ENCODE measurements at regions not wholly inside any gene's neighbourhood (a gene's known extent, or its start where the extent isn't known, plus 50 kb on each side); places are given as distances from the start of the nearest gene placed in this dataset.

- TF ChIP-seq POLR2AphosphoS5 (IDR thresholded peaks at IDR 0.05) (no peak), EZH2 (IDR thresholded peaks at IDR 0.05; ENCODE audit: borderline replicate concordance, insufficient read depth, low read length, poor library complexity, severe bottlenecking) (no peak), RAD21 (conservative IDR thresholded peaks at IDR 0.05) (no peak)
Observed at GRCh38 chr7:27459731-27460053, 203.0 kb downstream of the HIBADH start (continued).

GRCh38 chr7:27462575-27463270 lies 200.0 kb downstream of the HIBADH start:
- Histone ChIP-seq H3K79me2 (replicated peaks; ENCODE audit: insufficient read depth, low read length) (no peaks in the 10 kb centered on the region), H3K4me3 (ENCODE audit: low read length) (no peak overlapping the region), H3F3A (ENCODE audit: insufficient read depth, low read length, poor library complexity, severe bottlenecking) (no peaks in the 10 kb centered on the region), H3K4me2 (ENCODE audit: low read length) (no peak overlapping the region), H3K36me3 (ENCODE audit: insufficient read depth, low read length) (no peaks in the 10 kb centered on the region), H3K27ac (ENCODE audit: low read length) (no peak overlapping the region), H3K9me3 (ENCODE audit: low read length) (no peaks in the 10 kb centered on the region), H3K9ac (ENCODE audit: low read length) (no peak overlapping the region), H4K20me1 (ENCODE audit: insufficient read depth) (no peaks in the 10 kb centered on the region), H2AFZ (ENCODE audit: low read depth, low read length) (no peak overlapping the region), H3K27me3 (ENCODE audit: insufficient read depth, low read depth, low read length) (no peaks in the 10 kb centered on the region), H3K9me2 (ENCODE audit: insufficient read depth, low read length) (no peaks in the 10 kb centered on the region)
- no peak for TF ChIP-seq EZH2 (IDR thresholded peaks at IDR 0.05; ENCODE audit: borderline replicate concordance, insufficient read depth, low read length, poor library complexity, severe bottlenecking)
- no peak for TF ChIP-seq SMC3 (conservative IDR thresholded peaks at IDR 0.05; ENCODE audit: poor library complexity)
- TF ChIP-seq RAD21 (conservative IDR thresholded peaks at IDR 0.05), result no peak
- TF ChIP-seq MXI1 (conservative IDR thresholded peaks at IDR 0.05; ENCODE audit: poor library complexity, severe bottlenecking), result no peak
- TF ChIP-seq POLR2AphosphoS5 (IDR thresholded peaks at IDR 0.05), result no peak
- TF ChIP-seq CTCF (IDR thresholded peaks at IDR 0.05; ENCODE audit: poor library complexity, severe bottlenecking), result no peak
- TF ChIP-seq REST (IDR thresholded peaks at IDR 0.05; ENCODE audit: borderline replicate concordance), result no peak

GRCh38 chr7:27464970-27465369 lies 197.7 kb downstream of the HIBADH start:
- H3K4me3 ChIP-seq (ENCODE audit: low read length), result no peak overlapping the region
- H3F3A ChIP-seq (ENCODE audit: insufficient read depth, low read length, poor library complexity, severe bottlenecking), result no peaks in the 10 kb centered on the region
- no peak overlapping the region for H3K27ac ChIP-seq (ENCODE audit: low read length)
- H3K79me2 ChIP-seq (replicated peaks; ENCODE audit: insufficient read depth, low read length), result no peaks in the 10 kb centered on the region
- H3K9ac ChIP-seq (ENCODE audit: low read length), result no peak overlapping the region
- H2AFZ ChIP-seq (ENCODE audit: low read depth, low read length), result no peak overlapping the region
- no peaks in the 10 kb centered on the region for H3K36me3 ChIP-seq (ENCODE audit: insufficient read depth, low read length)
- no peaks in the 10 kb centered on the region for H3K9me3 ChIP-seq (ENCODE audit: low read length)
- H3K4me2 ChIP-seq (ENCODE audit: low read length), result no peak overlapping the region
- H4K20me1 ChIP-seq (ENCODE audit: insufficient read depth), result no peaks in the 10 kb centered on the region
- TF ChIP-seq MXI1 (conservative IDR thresholded peaks at IDR 0.05; ENCODE audit: poor library complexity, severe bottlenecking), result no peak
- TF ChIP-seq POLR2AphosphoS5 (IDR thresholded peaks at IDR 0.05), result no peak
- no peak for TF ChIP-seq RAD21 (conservative IDR thresholded peaks at IDR 0.05)
- TF ChIP-seq REST (IDR thresholded peaks at IDR 0.05; ENCODE audit: borderline replicate concordance), result no peak
- TF ChIP-seq CTCF (IDR thresholded peaks at IDR 0.05; ENCODE audit: poor library complexity, severe bottlenecking), result no peak
- TF ChIP-seq EZH2 (IDR thresholded peaks at IDR 0.05; ENCODE audit: borderline replicate concordance, insufficient read depth, low read length, poor library complexity, severe bottlenecking), result no peak
- no peak for TF ChIP-seq SMC3 (conservative IDR thresholded peaks at IDR 0.05; ENCODE audit: poor library complexity)
- TF ChIP-seq EP300 (conservative IDR thresholded peaks at IDR 0.05; ENCODE audit: poor library complexity, severe bottlenecking), result no peak
- TF ChIP-seq TAF1 (IDR thresholded peaks at IDR 0.05; ENCODE audit: low read depth), result no peak
- H3K27me3 ChIP-seq (ENCODE audit: insufficient read depth, low read depth, low read length), result no peaks in the 10 kb centered on the region
- no peaks in the 10 kb centered on the region for H3K9me2 ChIP-seq (ENCODE audit: insufficient read depth, low read length)
